Liver (tissue), 3 donors: ENCODE measurements at regions not wholly inside any gene's neighbourhood (a gene's known extent, or its start where the extent isn't known, plus 50 kb on each side); places are given as distances from the start of the nearest gene placed in this dataset.
"Not testable (repeated sequence)": the region's sequence is repeated elsewhere in the genome, so short reads cannot be mapped to it uniquely, and the experiment has no call there.

ENCODE experiments used
- CTCF ChIP-seq: fragments of 150-350 bp; IDR thresholded peaks from 2 replicates; pipeline ENCODE4 v1.5.1; 2017; ENCODE audit warnings: improper control_type of control experiment, low read depth, low read length; ENCODE audit not compliant: missing input control
- HNF4G ChIP-seq: IDR thresholded peaks from 2 replicates; pipeline ENCODE4 v1.6.1; 2016; ENCODE audit warnings: antibody characterized with exemption
- REST ChIP-seq: IDR thresholded peaks from 2 replicates; pipeline ENCODE4 v1.6.1; 2016; ENCODE audit warnings: antibody characterized with exemption, mild to moderate bottlenecking
- SP1 ChIP-seq: IDR thresholded peaks from 2 replicates; pipeline ENCODE4 v1.6.1; 2018; ENCODE audit warnings: antibody characterized with exemption, mild to moderate bottlenecking
- TAF1 ChIP-seq: conservative IDR thresholded peaks from 2 replicates; pipeline ENCODE4 v1.6.1; 2016; ENCODE audit warnings: antibody characterized with exemption, mild to moderate bottlenecking
- donor health status: healthy.
- donor health status: healthy.

GRCh38 chr5:62752056-62752997 is 173.7 kb downstream of the LRRC70 start:
- TF ChIP-seq TAF1, HNF4G, CTCF, REST, SP1: not testable (repeated sequence)
